GM18508 (cell line): ENCODE measurements at regions not wholly inside any gene's neighbourhood (a gene's known extent, or its start where the extent isn't known, plus 50 kb on each side); places are given as distances from the start of the nearest gene placed in this dataset.

ENCODE experiments used
- ATAC-seq: cut with Tn5 transposase; IDR thresholded peaks from one replicate; pipeline ENCODE4 v1.9.1; 2021; ENCODE audit warnings: moderate number of reproducible peaks; ENCODE audit not compliant: insufficient read depth, unreplicated experiment

DNA sequence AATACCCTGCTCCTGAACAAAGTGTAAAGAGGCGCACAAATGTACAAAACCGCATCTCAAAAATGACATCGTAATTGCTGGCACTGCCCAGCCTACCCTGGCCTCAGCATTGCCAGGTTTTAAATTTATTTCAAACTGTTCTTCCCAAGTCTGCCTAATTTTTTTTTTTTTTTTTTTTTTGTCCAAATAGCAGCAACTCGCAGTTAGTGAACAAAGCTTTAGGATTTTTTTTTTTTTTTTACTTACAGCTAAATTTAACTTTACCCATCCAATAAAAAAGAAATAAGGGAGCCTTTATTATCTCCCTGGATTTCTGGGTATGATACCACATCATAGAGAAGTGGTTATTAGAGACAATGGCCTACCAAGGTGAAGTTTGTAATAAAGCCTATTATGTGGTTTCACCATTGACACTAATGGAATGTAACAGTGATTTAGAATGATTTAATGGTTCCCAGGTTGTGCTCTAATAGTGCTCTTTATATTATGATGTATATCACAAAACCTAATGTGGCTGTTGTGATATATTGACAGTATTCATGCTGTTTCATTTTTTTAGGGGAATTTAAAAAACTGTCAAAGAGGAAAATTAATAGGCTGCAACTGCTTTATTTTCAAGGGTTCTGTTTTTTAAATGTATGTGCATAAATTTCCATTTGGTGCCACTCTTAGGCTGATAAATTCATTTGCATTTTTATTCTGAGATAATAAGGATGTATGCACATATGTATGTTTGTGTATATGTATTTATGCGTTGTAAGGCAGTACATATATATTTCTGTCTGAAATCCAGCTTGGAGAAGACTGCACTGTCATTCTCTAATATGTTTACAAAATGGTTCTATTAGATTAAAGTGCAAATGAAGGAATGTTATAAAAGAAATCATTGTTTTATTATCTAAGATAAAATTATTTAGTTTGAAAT is 309.0 kb downstream of the TFEC start:
- no peak for ATAC-seq

- ATAC-seq: no peak
Observed at GRCh38 chr7:115719963-115720362, 310.6 kb downstream of the TFEC start.

GRCh38 chr7:115709664-115710063 is 320.9 kb downstream of the TFEC start:
- ATAC-seq: no peak

DNA sequence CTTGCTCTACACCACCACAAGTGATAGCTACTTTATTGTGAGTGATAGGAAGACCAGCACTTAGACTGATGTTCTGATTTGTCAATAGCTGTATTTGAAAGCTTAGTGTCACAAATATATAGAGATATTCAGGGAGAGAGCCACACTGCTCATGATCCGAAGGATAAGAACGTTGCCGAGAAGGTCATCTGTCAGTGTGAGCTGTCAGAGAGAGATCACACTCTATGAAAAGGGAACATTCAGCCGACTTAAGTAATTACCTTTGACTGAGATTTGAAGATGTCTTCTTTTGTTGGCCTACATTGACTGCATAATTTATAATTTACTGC is 322.6 kb downstream of the TFEC start:
- no peak for ATAC-seq

DNA sequence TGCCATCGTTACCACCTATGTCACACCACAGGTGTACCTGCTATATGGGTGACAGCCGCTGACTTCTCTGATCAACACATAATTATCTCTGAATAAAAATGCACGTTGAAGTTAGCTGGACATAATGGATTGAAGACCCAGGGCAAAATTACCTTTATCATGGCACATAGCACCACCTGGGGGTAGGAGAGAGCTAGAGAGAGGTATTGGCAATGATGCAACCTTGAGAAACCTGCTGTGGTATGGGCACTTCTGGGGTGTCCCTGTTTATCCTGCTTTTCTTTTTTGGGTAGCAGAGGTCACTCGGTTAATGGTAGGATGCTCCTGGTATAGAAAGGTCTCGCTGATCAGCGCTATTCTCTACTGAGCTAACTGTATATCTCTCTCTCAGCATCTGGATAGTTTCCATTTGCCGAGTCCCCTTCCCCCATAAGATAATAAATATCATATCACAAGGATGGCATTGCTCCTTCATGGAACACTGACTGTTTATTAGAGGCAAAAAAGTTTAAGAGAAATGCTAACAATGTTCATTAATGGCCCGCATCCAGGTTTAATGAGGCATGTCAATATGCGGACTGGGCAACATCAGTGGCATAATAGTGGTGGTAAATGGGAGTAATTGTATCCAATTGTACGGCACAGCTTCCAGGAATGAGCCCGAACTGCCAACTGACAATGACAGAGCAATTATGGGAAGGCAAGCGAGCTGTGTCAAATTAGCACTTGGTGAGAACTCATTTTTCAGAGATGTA is 323.1 kb downstream of the TFEC start:
- no peak for ATAC-seq

GRCh38 chr7:115704884-115705283 is 325.7 kb downstream of the TFEC start:
- ATAC-seq: no peak

DNA sequence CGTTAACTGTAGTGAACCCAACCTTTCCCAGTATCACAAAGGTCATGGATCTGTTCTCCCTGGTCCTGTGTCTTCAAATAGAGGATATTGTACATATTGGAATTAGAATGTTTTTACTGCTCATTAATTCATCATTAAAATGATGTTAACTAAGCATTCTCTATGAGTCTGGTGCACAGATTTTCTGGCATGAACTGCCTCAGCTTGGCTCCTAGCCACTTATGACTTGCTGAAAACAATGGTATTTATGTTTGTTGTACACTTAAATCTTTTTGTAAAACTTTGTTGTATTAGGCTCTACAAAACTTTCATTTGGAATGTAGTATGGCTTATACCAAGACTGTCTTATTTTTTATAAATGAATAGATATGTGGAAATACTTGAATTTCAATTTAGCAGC is 329.4 kb downstream of the TFEC start:
- ATAC-seq: no peak

DNA sequence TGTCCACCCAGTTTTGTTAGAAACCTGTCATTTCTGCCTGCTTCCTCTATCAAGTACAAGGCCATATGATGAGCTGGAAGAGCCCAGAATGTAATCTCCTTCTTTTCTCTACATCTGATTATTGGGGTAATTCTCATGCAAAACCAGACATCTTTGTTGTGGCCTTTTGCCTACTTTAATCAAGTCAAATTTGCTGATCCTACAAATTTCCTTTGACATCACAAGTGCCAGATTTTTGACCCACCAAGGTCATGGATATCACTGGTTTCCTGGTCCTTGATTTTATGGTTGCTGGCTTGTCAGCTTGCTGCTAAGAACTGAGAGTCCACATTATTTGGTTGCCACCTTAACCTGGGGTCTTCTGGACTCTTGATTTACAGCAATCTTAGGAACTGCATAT is 336.1 kb downstream of the TFEC start:
- ATAC-seq: no peak

DNA sequence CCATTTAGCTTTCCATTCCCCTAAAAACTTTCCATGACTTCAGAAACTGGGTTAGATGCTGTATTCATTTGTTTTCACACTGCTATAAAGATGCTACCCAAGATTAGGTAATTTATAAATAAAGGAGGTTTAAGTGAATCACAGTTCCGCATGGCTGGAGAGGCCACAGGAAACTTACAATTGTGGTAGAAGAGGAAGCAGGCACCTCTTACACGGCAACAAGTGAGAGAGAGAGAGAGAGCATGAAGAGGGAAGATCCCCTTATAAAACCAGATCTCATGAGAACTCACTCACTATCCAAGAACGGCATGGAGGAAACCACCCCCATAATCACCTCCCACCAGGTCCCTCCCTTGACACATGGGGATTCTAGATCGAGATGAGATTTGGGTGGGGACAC is 336.8 kb downstream of the TFEC start:
- ATAC-seq: no peak

DNA sequence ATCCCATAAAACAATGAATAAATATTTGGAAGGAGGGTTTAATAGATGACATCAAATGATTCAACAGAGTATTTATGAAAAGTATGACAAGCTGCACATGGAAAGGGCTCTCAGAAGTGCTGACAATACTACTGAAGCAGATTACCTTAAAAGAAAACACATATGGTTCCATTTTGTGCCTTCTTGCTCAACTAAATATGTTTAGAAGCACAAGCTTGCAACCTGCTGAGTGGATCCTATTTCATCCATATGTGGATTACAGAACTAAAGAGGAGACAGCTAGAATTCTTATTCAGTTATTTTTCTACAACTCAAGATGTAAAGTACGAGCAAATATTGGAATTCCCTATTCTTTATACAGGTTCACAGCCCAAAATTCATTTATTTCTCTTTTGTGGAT is 340.6 kb downstream of the TFEC start:
- ATAC-seq: no peak

- no peak for ATAC-seq
Observed at GRCh38 chr7:115683093-115683492, 347.5 kb downstream of the TFEC start.

DNA sequence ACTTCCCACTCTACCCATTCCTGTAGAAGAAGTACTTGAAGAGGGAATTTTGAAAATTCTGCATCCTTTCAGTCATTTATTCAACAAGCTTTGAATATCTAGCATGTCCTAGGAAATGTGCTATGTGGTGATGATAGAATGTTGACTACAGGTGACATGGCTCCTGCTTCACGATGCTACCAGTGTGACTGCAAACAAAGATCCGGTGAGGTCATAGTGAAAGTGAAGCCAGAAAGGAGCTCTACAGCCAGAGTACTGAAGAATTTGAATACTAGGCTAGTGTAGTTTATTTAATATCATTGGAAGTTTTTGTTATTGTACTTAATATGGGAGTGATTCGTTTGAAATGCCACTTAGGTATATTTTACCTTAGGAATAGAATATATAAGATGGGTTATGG is 348.1 kb downstream of the TFEC start:
- no peak for ATAC-seq

DNA sequence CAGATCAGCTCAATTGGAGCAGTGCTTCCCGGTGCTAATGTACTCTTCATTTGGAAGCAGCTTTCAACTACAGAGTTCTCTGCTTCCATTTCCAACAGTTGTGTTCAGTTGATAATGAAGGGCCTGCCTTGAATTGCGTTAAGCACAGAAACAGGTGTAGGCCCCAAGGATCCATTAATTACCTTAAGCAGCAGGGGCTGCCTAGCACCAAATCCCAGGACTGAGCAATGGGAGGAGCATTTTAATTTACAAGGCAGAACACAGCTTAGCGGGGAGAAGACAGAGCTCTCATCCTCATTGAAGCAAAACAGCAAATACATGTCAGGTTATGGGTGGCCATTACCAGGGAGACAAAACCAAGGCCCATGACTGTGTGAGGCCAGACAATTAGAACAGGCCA is 349.6 kb downstream of the TFEC start:
- no peak for ATAC-seq

DNA sequence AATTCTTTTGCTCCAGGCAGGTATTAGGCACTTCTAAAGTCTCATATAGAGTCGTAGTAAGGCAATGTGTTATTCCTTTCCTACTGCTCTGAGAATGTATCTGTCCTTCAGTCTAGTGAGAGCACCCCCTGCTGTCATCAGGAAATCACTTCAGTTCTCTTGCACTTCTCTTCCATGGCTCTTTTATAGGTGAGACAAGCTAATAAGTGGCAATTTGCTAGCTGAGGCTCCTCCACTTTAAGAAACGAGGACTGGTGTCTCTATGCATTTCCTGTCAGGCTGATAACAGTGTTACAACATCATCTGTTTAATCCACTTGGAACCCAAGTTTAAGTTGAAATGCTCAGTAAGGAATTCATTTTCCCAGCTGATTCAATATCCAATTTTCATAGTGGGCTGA is 350.6 kb downstream of the TFEC start:
- ATAC-seq: peak; percentile 81

DNA sequence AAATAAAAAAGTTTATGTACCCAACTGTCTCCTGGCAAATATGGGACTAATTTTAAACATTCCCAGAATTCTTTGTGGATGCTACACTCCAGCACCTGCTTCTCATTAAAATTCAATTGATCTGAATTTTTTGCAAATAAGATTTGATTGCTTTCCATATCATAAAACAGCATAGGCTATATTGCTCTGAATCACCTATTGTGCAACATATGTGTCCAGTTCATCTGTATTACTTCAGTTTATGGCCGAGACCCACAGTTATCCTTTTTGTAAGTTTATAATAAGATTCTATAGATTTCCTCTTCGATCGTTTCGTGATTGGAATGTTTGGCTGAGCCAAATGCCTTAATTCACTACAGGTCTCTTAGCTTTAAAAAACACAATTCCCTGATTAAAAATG is 351.1 kb downstream of the TFEC start:
- ATAC-seq: no peak

DNA sequence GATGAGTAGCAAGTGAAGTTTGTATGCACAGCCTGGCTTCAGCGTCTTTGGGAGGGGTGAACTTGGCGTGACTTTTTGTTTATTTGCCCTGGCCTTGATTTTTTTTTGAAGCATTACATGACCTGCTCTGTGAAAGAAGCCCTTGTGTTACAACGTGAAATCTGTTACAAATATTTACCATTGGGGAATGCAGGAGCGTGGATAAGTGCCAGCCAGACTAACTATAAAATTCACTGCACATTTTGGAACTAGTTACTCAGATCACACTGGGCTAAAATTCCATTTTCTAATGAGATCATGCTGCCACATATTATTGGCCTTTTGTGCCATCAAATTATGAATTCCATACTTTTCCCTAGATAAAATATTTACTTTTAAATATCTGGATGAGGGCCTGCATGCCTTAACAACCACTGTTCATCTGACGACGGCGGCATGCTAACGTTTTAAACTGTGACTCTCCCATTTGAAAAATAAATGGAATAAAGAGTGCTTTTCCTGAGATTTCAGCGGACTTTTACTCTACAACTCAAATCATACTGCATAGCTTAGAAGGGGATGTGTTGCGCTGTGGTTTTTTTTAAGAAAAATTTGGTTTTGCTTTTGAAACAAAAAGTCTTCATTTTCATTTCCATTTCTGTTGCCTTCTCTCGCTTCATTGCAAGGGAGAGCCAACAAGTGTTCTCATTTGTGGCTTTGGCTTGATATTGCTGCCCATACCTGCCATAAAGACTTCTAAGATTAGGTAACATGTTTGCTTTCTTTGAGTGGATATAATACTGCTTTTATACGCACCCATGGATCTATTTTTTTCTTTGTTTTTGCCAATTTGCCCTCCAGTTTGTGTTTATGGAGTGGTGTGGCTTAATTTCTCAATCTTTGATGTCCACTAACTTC is 352.2 kb downstream of the TFEC start:
- no peak for ATAC-seq

GRCh38 chr7:115676707-115677106 is 353.9 kb downstream of the TFEC start:
- ATAC-seq: no peak

- ATAC-seq: no peak
Observed at GRCh38 chr7:115676080-115676479, 354.5 kb downstream of the TFEC start.

- no peak for ATAC-seq
Observed at GRCh38 chr7:115674467-115675024, 356.0 kb downstream of the TFEC start.

DNA sequence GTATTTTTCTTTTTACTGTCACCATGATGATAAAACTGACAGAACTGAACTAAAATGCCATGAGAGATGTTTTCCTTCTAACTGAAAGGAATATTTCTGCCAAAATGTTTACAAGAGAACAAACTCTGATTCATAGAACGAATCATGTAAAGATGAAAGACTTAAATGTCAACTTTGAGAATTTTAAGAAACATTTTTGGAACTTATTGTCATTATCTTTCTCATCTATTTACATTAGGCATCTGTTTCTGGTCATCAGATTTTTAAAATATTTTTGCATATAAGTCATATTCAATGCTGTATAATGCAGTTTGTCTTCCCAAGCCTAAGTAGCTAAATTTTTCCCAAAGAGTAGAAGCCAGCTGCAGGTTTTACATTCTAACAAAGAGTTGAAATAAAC is 358.5 kb downstream of the TFEC start:
- no peak for ATAC-seq
